22Rv1 (cell line): ENCODE measurements at regions not wholly inside any gene's neighbourhood (a gene's known extent, or its start where the extent isn't known, plus 50 kb on each side); places are given as distances from the start of the nearest gene placed in this dataset.

Experiments used
- H3K27ac ChIP-seq: fragments of 450-650 bp; 2 replicates; pipeline ENCODE4 v1.5.1; 2017
- CTCF ChIP-seq: fragments of 450-650 bp; IDR thresholded peaks from 2 replicates; pipeline ENCODE4 v1.5.1; 2017; ENCODE audit warnings: mild to moderate bottlenecking
- ZFX ChIP-seq: fragments of 450-650 bp; IDR thresholded peaks from 2 replicates; pipeline ENCODE4 v1.6.1; 2017; ENCODE audit warnings: antibody characterized with exemption, borderline replicate concordance

- no peak overlapping the region for H3K27ac ChIP-seq
- no peak for TF ChIP-seq CTCF
- no peak for TF ChIP-seq ZFX
These were observed 219.9 kb upstream of the RAB6C start for GRCh38 chr2:129759472-129760010.

DNA sequence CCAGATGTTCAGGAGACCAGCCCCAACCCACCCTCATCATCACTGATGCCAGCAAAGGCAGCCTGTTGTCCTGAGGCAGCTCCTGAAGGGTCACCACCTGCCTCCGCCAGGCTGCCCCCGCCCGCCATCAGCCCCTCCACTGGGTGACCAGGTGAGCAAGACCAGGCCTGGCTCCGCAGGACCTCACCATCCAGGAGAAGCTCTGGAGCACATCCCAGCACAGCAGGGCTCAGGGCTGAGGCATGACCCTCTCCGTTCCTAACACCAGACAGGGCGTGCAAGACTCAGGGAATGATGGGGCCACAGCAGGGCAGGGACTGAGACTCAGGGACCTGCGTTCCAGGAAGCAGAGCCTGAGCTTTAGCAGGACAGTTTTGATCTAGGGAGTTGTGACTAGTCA, 218.8 kb upstream of the RAB6C start:
- no peak for TF ChIP-seq ZFX
- TF ChIP-seq CTCF: no peak

GRCh38 chr2:129761569-129762021, 217.9 kb upstream of the RAB6C start:
- H3K27ac ChIP-seq: no peak overlapping the region
- no peak for TF ChIP-seq ZFX
- no peak for TF ChIP-seq CTCF

More for the DNA sequence above, 218.8 kb upstream of the RAB6C start:
- no peak overlapping the region for H3K27ac ChIP-seq

DNA sequence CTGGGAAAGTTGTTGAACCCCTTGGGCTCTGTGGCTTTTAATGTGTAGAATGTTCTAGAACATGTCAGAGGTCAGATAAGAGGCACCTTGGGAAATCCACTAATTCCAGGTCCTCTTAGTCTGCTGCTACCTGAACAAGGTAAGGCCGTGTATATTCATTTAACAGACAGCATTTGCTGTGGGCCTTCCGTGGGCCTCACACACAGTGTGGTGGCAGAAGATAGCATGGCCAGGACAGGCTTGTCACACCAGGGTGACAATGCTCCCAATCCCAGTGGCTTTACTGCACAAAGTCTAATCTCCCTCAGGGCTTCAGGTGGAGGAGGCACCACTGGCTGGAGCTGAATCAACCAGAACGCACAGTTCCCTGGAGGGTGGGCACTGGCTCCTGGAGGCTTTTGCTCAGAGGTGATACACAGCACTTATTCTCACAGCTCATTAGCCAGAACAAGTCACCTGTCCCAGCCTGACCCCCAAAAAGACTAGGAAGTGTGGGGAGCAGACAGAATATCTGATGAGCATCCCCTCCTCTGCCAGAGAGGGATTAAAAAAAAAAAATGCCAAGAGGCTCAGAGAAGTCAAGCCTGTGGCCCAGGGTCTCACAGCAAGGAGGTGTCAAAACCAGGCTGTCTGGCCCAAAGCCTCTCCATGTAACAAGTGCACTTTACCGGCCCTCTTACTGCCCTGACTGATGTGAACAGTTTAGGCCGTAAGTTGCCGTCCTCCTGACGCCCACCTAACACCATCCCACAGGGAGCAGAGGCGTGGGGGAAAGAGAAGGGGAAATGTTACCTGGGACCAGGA, 216.9 kb upstream of the RAB6C start:
- TF ChIP-seq CTCF (no peak), ZFX (no peak)
- no peak overlapping the region for H3K27ac ChIP-seq

- TF ChIP-seq CTCF: no peak
- TF ChIP-seq ZFX: no peak
- H3K27ac ChIP-seq: no peak overlapping the region
These were observed 216.1 kb upstream of the RAB6C start for GRCh38 chr2:129763190-129763846.

DNA sequence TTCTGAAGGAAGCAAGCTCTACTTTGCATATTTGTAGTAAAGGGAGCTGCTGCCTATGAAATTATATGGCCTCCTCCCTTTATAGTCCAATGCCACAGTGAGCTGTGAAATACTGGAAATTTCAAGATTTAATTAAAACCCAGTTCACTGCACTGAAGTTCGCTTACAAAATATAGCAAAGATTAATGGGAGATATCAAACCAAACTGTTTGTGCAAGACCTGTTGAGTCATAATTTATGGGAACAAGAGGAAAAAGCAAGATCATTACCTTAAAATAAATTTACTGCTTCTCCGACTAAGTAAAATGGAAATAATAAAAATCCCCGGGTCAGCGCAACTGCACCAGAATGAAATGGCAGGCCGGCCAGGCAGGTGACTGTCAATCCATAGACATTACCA, 215.5 kb upstream of the RAB6C start:
- H3K27ac ChIP-seq: no peak overlapping the region
- TF ChIP-seq ZFX (no peak), CTCF (no peak)
